HG02938 (cell line): ENCODE measurements at regions not wholly inside any gene's neighbourhood (a gene's known extent, or its start where the extent isn't known, plus 50 kb on each side); places are given as distances from the start of the nearest gene placed in this dataset.

Experiments used
- ATAC-seq: cut with Tn5 transposase; IDR thresholded peaks from one replicate; pipeline ENCODE4 v1.9.1; 2021; ENCODE audit warnings: mild to moderate bottlenecking, moderate library complexity; ENCODE audit not compliant: unreplicated experiment

GRCh38 chr9:106405871-106406435 is 457.0 kb upstream of the ZNF462 start:
- ATAC-seq, result no peak

DNA sequence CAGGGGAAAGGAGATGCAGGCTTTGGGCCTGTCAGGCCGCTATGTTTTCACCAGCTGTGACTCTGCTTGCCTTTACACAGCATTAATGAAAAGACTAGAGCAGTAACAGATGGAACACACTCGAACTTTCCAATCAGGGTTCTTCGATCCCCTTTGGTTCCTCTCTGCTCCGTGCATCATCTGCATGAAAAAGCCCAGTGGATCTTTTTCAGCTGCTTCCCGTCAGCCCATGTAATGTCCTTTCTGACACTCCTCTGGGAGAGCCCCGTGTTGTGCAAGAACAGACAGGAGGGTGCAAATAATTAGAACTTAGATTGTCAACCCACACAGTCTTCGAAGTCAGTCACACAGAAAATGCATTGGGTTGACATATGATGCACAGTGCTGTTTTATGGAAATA is 448.9 kb upstream of the ZNF462 start:
- ATAC-seq, result no peak

GRCh38 chr9:106417685-106418084 is 445.3 kb upstream of the ZNF462 start:
- ATAC-seq, result peak; percentile 42

- ATAC-seq, result no peak
Measured at GRCh38 chr9:106419829-106420228, 443.1 kb upstream of the ZNF462 start.

DNA sequence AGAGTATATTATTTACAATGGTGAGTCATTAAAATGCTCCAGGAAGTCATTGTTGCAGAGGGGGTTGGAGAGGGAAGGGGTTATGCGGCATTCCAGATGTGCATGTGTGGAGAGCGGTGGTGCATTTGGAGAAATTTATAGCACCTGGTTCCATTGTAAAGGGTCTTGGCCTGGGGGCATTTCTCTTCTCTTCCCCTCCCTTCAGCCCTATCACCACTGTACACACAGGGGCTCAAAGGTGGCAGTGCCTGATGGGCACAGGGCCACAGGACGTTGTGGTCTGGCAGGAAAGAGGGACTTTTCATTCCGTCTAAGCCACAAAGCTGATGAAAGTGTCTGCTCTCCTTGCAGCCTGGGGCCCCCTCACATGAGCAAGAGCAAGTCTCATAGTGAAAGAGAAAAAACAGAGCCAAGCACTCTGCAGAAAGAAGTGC is 442.4 kb upstream of the ZNF462 start:
- ATAC-seq, result peak; percentile 77

DNA sequence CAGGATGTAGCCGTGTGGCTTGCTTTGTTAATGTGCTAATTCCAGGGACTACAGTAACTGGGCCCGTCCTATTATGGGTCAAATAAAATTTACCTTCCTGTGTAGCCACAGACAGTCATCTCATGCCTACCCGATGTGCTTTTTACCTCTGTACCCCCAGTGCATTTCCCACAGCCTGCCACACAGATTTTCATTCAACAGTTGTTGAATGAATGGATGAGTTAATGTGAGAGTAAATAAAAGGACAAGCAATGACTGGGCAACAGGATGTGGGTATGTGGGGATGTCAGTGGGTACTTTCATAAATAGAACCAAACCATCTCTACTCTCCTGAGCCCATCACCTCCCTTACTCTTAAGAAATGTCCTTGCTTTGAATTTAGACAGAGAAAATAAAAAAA is 441.2 kb upstream of the ZNF462 start:
- peak; percentile 43 for ATAC-seq

- ATAC-seq, result no peak
Measured at GRCh38 chr9:106423575-106423974, 439.4 kb upstream of the ZNF462 start.

GRCh38 chr9:106432631-106433030 is 430.3 kb upstream of the ZNF462 start:
- no peak for ATAC-seq

GRCh38 chr9:106438928-106439327 is 424.0 kb upstream of the ZNF462 start:
- ATAC-seq, result no peak

- ATAC-seq, result no peak
Measured at GRCh38 chr9:106441283-106441682, 421.7 kb upstream of the ZNF462 start.

DNA sequence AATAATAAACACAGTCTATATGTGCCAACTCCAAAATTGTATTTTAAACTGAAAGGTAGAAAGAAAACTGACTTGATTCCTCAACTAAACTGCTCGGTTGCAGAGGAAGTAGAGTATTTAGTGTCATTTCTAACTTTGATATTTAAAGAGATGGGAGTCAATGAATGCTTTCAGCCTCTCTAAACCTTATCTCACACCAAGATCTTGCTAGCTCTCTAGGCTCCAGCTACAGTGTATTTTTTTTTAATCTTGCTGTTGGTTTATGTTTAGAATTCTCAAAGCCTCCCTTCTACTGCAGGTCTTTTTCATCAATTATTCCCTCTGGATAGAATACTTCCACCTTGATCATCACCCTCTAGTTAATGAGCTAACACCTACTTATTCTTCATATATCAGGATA is 419.4 kb upstream of the ZNF462 start:
- ATAC-seq, result no peak

- no peak for ATAC-seq
Measured at GRCh38 chr9:106445107-106445506, 417.9 kb upstream of the ZNF462 start.

GRCh38 chr9:106449336-106449927 is 413.5 kb upstream of the ZNF462 start:
- no peak for ATAC-seq

GRCh38 chr9:106450549-106450948 is 412.4 kb upstream of the ZNF462 start:
- no peak for ATAC-seq

- no peak for ATAC-seq
Measured at GRCh38 chr9:106451223-106451622, 411.7 kb upstream of the ZNF462 start.

DNA sequence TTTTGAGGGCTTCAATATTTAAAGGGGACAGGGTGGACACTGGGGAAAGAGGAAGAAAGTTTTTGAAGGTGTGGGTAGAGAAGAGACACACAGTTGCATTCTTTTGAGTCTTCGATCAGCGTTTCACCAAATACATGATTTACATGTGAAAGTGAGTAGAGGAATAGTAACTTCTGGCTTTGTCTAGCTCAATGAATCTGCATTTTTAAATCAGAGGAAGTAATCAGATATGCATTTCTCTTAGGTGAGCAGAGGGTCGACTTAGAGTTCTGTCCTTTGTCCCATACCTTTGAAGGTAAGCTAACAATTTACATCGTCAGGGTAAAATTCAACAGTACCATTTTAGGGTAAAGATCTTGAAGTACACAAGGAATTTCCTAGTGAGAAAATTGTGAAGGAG is 406.4 kb upstream of the ZNF462 start:
- ATAC-seq, result no peak

- ATAC-seq, result no peak
Measured at GRCh38 chr9:106467113-106467864, 395.7 kb upstream of the ZNF462 start.

GRCh38 chr9:106467865-106468164 is 395.2 kb upstream of the ZNF462 start:
- ATAC-seq, result peak; percentile 14

- peak; percentile 64 for ATAC-seq
Measured at GRCh38 chr9:106468431-106468830, 394.5 kb upstream of the ZNF462 start.

DNA sequence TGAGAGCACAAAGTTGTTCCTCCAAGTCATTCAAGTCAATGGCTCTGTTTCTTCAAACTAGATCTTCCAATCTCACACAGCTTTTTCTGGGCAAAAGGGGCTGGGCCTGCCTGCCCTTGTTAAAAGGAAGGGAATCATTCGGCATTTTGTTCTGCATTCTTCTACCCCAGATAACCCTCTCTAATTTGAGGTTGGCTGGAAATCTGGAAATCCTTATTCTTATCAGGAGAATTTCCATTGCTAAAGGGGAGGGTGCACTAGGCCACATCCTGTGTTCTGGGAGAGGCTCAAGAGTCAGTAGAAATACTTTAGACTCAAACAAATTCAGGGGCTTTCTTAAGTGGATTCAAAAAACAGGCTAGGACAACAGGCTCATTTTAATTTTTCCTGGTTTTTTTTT is 384.7 kb upstream of the ZNF462 start:
- ATAC-seq, result no peak

GRCh38 chr9:106478727-106479126 is 384.2 kb upstream of the ZNF462 start:
- ATAC-seq, result no peak

GRCh38 chr9:106479679-106480078 is 383.3 kb upstream of the ZNF462 start:
- no peak for ATAC-seq
